Ovary (tissue), 3 donors: ENCODE measurements at regions not wholly inside any gene's neighbourhood (a gene's known extent, or its start where the extent isn't known, plus 50 kb on each side); places are given as distances from the start of the nearest gene placed in this dataset.

Experiments used
- CTCF ChIP-seq, 3 donors: fragments of 450-650 bp in 2 of 3; fragments of 200-600 bp in 1 of 3; IDR thresholded peaks; one replicate each; pipeline versions ENCODE4 v1.5.1 to v1.8.0; 2016 to 2022; ENCODE audit warnings: antibody characterized with exemption in 3 of 3, mild to moderate bottlenecking in 1 of 3
- EP300 ChIP-seq: sonication (generic); formaldehyde crosslinking; IDR thresholded peaks from one replicate; pipeline ENCODE4 v1.6.1; 2017; ENCODE audit warnings: antibody characterized with exemption
- POLR2A ChIP-seq: fragments of 450-650 bp; IDR thresholded peaks from one replicate; pipeline ENCODE4 v1.6.1; 2017; ENCODE audit warnings: antibody characterized with exemption, mild to moderate bottlenecking, moderate library complexity
- donor health status: DM: no; HTN: no; CAD: no.

DNA sequence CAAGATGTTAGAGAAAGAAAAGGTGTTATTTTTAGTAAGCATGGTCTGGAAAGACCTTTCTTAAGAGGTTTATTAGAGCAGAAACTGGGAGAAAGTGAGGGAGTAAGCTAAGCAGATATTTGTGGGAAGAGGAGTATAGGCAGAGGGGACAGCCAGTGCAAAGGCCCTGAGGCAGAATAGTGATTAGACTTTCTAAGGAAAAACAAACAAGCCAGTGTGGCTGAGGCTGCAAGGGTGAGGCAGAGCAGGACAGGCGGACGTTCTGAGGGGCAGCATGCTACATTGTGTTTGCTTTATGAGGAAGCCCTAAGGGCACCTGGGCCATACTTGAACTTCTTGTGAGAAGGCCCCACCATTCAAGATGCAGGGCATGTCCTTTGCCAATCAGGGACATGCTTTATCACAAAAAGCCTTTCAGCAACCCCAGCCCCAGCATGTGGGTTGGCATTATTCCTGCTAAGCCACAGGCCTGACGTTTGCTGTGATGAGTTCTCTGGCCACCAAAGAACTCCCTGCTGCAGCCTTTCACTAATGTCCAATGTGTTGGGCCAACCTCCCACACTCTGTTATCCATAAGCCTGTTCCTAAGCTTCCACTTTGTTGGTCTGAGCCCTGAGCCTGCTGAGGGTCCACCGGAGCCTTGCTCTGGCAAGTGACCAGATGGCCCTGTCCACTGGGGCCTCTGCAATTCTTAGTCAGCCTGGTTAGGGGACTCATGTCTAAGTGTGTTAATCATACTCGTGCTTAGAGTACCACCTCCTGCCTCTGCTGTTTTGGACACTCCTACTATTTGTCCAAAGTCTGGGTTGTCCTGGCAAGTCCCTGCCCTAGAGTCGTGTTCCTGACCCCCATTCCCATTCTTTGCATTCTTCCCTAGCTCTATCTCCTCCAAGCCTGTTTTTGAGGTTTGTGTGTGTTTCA is 209.9 kb upstream of the CTNNB1 start:
- no peak for TF ChIP-seq CTCF (IDR thresholded peaks at IDR 0.05)
- no peak for TF ChIP-seq POLR2A
- TF ChIP-seq EP300: no peak
